Mucosa of gallbladder (tissue), 1 donor: ENCODE measurements at regions not wholly inside any gene's neighbourhood (a gene's known extent, or its start where the extent isn't known, plus 50 kb on each side); places are given as distances from the start of the nearest gene placed in this dataset.

Experiments
- DNase-seq: peaks from one replicate; pipeline ENCODE4 v3.0.0-alpha.2; 2020; ENCODE audit warnings: low spot score
- donor health status: DM: no; HTN: no; CAD: no.

DNA sequence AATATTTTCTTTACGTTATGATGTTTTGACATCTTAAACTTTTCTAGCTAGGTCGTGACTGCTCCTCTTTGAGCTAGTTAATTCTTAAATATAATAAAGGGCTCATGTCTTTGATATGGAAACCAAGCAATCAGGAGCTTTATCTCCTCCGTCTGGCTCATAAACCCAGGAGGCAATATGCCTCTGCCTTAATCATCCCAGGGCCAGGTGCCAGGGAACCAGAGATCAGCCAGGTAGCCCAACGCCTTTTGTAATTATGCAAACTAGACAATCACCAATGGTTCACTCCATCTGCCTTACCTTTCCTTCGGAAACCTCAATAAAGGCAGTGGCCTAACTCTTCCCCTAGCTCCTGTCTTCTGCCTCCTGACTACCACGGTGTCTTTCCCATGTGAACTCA lies 213.7 kb downstream of the KCNJ3 start:
- no peak for DNase-seq

DNA sequence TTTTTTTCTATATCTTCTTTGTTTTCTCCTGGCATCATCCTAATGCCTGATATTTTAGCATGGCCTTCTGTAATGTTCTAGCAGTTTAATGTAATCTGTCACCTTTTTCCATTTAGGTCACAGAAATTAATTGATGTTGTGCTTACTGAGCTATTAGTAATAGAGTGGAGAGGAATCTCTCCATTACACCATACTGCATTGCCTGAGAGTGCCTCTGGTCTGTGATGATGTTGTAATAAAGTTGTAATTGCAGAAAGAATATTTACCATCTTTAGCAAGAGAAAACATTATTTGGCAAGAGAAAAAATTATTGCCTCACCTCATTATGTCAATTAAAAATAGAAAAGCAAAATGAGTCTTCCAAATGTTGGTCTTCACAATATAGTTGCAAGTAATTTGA lies 213.2 kb downstream of the KCNJ3 start:
- no peak for DNase-seq

DNA sequence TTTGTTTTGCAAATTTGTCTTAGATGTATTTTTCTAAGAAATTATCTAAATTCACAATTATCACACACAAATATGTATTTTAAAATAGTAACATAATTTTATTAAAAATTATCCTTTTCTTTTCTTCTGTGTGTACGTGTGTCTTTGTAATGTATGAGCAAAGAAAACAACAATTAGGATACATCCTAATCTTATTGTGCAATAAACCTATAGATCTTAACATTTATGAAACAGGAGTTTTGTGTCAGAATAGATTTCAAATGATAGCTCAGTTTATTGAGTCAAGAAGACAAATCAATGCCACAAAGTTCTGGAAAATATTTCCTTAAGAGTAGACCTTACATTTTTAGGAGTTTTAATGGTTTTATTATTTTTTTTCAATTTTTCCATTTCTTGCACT lies 212.2 kb downstream of the KCNJ3 start:
- no peak for DNase-seq

DNA sequence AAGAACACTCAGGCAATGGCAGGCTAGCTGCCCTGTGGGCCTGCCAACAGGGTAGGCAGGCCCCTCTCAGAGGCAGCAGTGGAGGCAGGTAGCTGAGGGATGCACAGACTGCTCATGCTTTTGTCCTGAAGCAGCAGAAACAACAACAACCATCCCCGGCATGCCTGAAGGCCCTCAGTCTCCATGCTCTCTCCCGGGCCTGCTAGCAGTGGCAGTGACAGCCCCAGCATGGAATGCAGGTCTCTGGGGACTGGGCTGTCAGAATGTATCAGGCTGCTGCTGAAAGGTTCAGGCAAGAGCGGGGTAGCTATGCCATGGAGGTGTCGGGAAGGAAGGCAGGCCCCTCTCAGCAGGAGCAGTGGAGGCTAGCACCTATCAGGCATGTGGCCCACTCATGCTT lies 209.8 kb downstream of the KCNJ3 start:
- DNase-seq, result no peak
